ENCODE measurements at regions not wholly inside any gene's neighbourhood (a gene's known extent, or its start where the extent isn't known, plus 50 kb on each side); places are given as distances from the start of the nearest gene placed in this dataset.
"Not testable (repeated sequence)": the region's sequence is repeated elsewhere in the genome, so short reads cannot be mapped to it uniquely, and the experiment has no call there.

DNA sequence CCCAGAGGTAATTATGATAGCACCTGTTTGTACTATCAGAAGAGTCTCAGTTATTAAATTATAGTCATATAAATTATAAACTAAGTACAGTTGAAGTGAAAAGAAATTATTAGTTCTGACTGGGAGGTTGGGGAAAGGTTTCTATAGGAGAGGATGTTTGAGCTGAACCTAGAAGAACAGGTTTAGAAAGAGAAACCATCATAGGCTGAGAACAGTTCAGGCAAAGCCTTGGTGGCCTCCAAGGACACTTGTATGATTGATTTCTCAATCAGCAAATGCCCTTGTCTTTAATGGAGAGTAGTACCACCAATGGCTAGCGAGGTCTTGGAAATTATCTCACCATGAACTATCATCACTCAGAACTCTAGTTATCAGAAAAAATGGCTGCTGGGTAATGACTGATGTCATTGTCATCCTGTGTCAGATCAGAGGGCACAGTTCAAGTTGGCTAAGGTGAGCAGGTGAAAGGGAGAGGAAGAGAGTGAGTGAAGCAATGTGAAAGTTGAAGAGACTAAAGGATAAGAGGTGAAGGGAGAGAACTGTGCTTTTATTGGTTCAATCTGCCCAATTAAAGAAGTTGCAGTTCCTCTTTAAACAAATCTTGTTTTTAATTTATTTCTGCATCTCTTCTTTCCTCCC is 105.8 kb upstream of the NBPF8 start:
- WGBS (ENCODE audit: insufficient coverage) = no CpG with 5 or more reads among the region's 1 CpG
- H2AFZ ChIP-seq (ENCODE audit: insufficient read depth, low read depth, low read length, poor library complexity, severe bottlenecking); H3K4me3 Mint-ChIP-seq; H3K9me3 Mint-ChIP-seq (ENCODE audit: insufficient read depth); DNase-seq; H4K20me1 ChIP-seq (ENCODE audit: control insufficient read depth, insufficient read depth, low read length, poor library complexity, severe bottlenecking); H3K36me3 ChIP-seq (replicated peaks in 1 of 2; ENCODE audit: control extremely low read depth in 1 of 2, control insufficient read depth in 1 of 2, extremely low read depth in 1 of 2, insufficient read depth in 2 of 2, low read length in 1 of 2); H3K27ac ChIP-seq (ENCODE audit: low read length in 2 of 2); H3K4me1 ChIP-seq (ENCODE audit: control insufficient read depth in 2 of 2, insufficient read depth in 2 of 2, low read length in 2 of 2); H3K4me3 ChIP-seq (ENCODE audit: control extremely low read depth in 1 of 5, extremely low read depth in 1 of 5, insufficient read depth in 1 of 5, low read depth in 2 of 5, low read length in 4 of 5); H3K4me1 Mint-ChIP-seq; H3K79me2 ChIP-seq (ENCODE audit: control insufficient read depth, insufficient read depth, low read length); H3K9ac ChIP-seq (ENCODE audit: low read length); intact Hi-C loops (cut with micrococcal nuclease); H3K27ac Mint-ChIP-seq; H3K4me2 ChIP-seq (replicated peaks; ENCODE audit: low read depth, low read length, poor library complexity, severe bottlenecking); H3K27me3 Mint-ChIP-seq; CTCF ChIA-PET; POLR2A ChIA-PET; H3K9me3 ChIP-seq (ENCODE audit: control extremely low read depth in 1 of 3, control insufficient read depth in 2 of 3, insufficient read depth in 1 of 3, low read length in 2 of 3); H3K27me3 ChIP-seq (replicated peaks in 1 of 4; ENCODE audit: control extremely low read depth in 1 of 4, control insufficient read depth in 3 of 4, insufficient read depth in 4 of 4, low read length in 3 of 4); ATAC-seq (ENCODE audit: low read depth): not testable (repeated sequence)

- H4K20me1 ChIP-seq (ENCODE audit: control insufficient read depth, insufficient read depth, low read length, poor library complexity, severe bottlenecking); H3K27ac ChIP-seq (ENCODE audit: low read length in 2 of 2); H3K27me3 ChIP-seq (replicated peaks in 1 of 4; ENCODE audit: control extremely low read depth in 1 of 4, control insufficient read depth in 3 of 4, insufficient read depth in 4 of 4, low read length in 3 of 4); H3K4me3 Mint-ChIP-seq; H3K4me1 ChIP-seq (ENCODE audit: control insufficient read depth in 2 of 2, insufficient read depth in 2 of 2, low read length in 2 of 2); H3K79me2 ChIP-seq (ENCODE audit: control insufficient read depth, insufficient read depth, low read length); H3K4me3 ChIP-seq (ENCODE audit: control extremely low read depth in 1 of 5, extremely low read depth in 1 of 5, insufficient read depth in 1 of 5, low read depth in 2 of 5, low read length in 4 of 5); H3K36me3 ChIP-seq (replicated peaks in 1 of 2; ENCODE audit: control extremely low read depth in 1 of 2, control insufficient read depth in 1 of 2, extremely low read depth in 1 of 2, insufficient read depth in 2 of 2, low read length in 1 of 2); H3K27ac Mint-ChIP-seq; ATAC-seq (ENCODE audit: low read depth); intact Hi-C loops (cut with micrococcal nuclease); H2AFZ ChIP-seq (ENCODE audit: insufficient read depth, low read depth, low read length, poor library complexity, severe bottlenecking); H3K9me3 ChIP-seq (ENCODE audit: control extremely low read depth in 1 of 3, control insufficient read depth in 2 of 3, insufficient read depth in 1 of 3, low read length in 2 of 3); POLR2A ChIA-PET; H3K9ac ChIP-seq (ENCODE audit: low read length); H3K4me2 ChIP-seq (replicated peaks; ENCODE audit: low read depth, low read length, poor library complexity, severe bottlenecking); H3K9me3 Mint-ChIP-seq (ENCODE audit: insufficient read depth); DNase-seq; H3K4me1 Mint-ChIP-seq; CTCF ChIA-PET; H3K27me3 Mint-ChIP-seq: not testable (repeated sequence)
- no CpG with 5 or more reads among the region's 3 CpGs for WGBS (ENCODE audit: insufficient coverage)
Measured at GRCh38 chr1:120305046-120305445, 109.8 kb upstream of the NBPF8 start.

- H3K27ac ChIP-seq (ENCODE audit: low read length in 2 of 2); POLR2A ChIA-PET; H3K4me1 Mint-ChIP-seq; H3K9ac ChIP-seq (ENCODE audit: low read length); H3K9me3 Mint-ChIP-seq (ENCODE audit: insufficient read depth); CTCF ChIA-PET; H3K36me3 ChIP-seq (replicated peaks in 1 of 2; ENCODE audit: control extremely low read depth in 1 of 2, control insufficient read depth in 1 of 2, extremely low read depth in 1 of 2, insufficient read depth in 2 of 2, low read length in 1 of 2); H3K27ac Mint-ChIP-seq; H4K20me1 ChIP-seq (ENCODE audit: control insufficient read depth, insufficient read depth, low read length, poor library complexity, severe bottlenecking); H3K79me2 ChIP-seq (ENCODE audit: control insufficient read depth, insufficient read depth, low read length); ATAC-seq (ENCODE audit: low read depth); intact Hi-C loops (cut with micrococcal nuclease); H3K4me1 ChIP-seq (ENCODE audit: control insufficient read depth in 2 of 2, insufficient read depth in 2 of 2, low read length in 2 of 2); H3K4me3 ChIP-seq (ENCODE audit: control extremely low read depth in 1 of 5, extremely low read depth in 1 of 5, insufficient read depth in 1 of 5, low read depth in 2 of 5, low read length in 4 of 5); H2AFZ ChIP-seq (ENCODE audit: insufficient read depth, low read depth, low read length, poor library complexity, severe bottlenecking); H3K27me3 Mint-ChIP-seq; H3K27me3 ChIP-seq (replicated peaks in 1 of 4; ENCODE audit: control extremely low read depth in 1 of 4, control insufficient read depth in 3 of 4, insufficient read depth in 4 of 4, low read length in 3 of 4); H3K4me2 ChIP-seq (replicated peaks; ENCODE audit: low read depth, low read length, poor library complexity, severe bottlenecking); H3K4me3 Mint-ChIP-seq; H3K9me3 ChIP-seq (ENCODE audit: control extremely low read depth in 1 of 3, control insufficient read depth in 2 of 3, insufficient read depth in 1 of 3, low read length in 2 of 3); DNase-seq: not testable (repeated sequence)
- no CpG with 5 or more reads among the region's 2 CpGs for WGBS (ENCODE audit: insufficient coverage)
Measured at GRCh38 chr1:120304341-120304740, 110.5 kb upstream of the NBPF8 start.

DNA sequence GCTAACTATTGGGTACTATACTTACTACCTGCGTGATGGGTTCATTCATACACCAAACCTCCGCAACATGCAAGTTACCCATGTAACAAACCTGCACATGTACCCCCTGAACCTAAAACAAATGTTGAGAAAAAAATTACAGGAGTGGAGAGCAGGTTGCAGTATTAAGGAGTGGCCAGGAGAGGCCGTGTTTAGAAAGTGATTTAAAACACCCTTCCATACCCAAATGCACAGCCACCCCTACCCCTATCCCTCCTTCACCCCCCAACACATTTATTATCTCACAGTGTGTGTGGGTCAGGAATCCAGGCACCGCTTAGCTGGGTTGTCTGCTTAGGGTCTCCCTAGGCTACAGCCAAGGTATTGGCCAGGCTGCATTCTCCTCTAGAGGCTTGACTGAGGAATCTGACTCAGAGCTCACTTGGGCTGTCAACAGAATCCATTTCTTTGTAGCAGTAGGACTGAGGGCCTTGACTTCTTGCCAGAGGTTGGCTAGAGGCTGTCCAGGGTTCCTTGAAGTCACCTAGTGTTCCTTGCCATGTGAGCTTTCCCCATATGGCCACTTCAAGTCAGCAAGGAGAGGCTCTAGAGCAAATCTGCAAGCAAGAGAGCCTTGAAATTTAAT is 115.3 kb upstream of the NBPF8 start:
- H3K27me3 Mint-ChIP-seq; POLR2A ChIA-PET; H3K27ac Mint-ChIP-seq; H3K27me3 ChIP-seq (replicated peaks in 1 of 4; ENCODE audit: control extremely low read depth in 1 of 4, control insufficient read depth in 3 of 4, insufficient read depth in 4 of 4, low read length in 3 of 4); H3K9me3 Mint-ChIP-seq (ENCODE audit: insufficient read depth); H3K4me2 ChIP-seq (replicated peaks; ENCODE audit: low read depth, low read length, poor library complexity, severe bottlenecking); CTCF ChIA-PET; H3K36me3 ChIP-seq (replicated peaks in 1 of 2; ENCODE audit: control extremely low read depth in 1 of 2, control insufficient read depth in 1 of 2, extremely low read depth in 1 of 2, insufficient read depth in 2 of 2, low read length in 1 of 2); H3K27ac ChIP-seq (ENCODE audit: low read length in 2 of 2); intact Hi-C loops (cut with micrococcal nuclease); ATAC-seq (ENCODE audit: low read depth); H3K79me2 ChIP-seq (ENCODE audit: control insufficient read depth, insufficient read depth, low read length); H3K4me3 ChIP-seq (ENCODE audit: control extremely low read depth in 1 of 5, extremely low read depth in 1 of 5, insufficient read depth in 1 of 5, low read depth in 2 of 5, low read length in 4 of 5); H3K9ac ChIP-seq (ENCODE audit: low read length); H3K4me1 ChIP-seq (ENCODE audit: control insufficient read depth in 2 of 2, insufficient read depth in 2 of 2, low read length in 2 of 2); H3K9me3 ChIP-seq (ENCODE audit: control extremely low read depth in 1 of 3, control insufficient read depth in 2 of 3, insufficient read depth in 1 of 3, low read length in 2 of 3); H3K4me3 Mint-ChIP-seq; H3K4me1 Mint-ChIP-seq; DNase-seq; H4K20me1 ChIP-seq (ENCODE audit: control insufficient read depth, insufficient read depth, low read length, poor library complexity, severe bottlenecking); H2AFZ ChIP-seq (ENCODE audit: insufficient read depth, low read depth, low read length, poor library complexity, severe bottlenecking): not testable (repeated sequence)
- WGBS (ENCODE audit: insufficient coverage) = no CpG with 5 or more reads among the region's 4 CpGs

All from B cell (primary cell).